ENCODE measurements at regions not wholly inside any gene's neighbourhood (a gene's known extent, or its start where the extent isn't known, plus 50 kb on each side); places are given as distances from the start of the nearest gene placed in this dataset.

DNA sequence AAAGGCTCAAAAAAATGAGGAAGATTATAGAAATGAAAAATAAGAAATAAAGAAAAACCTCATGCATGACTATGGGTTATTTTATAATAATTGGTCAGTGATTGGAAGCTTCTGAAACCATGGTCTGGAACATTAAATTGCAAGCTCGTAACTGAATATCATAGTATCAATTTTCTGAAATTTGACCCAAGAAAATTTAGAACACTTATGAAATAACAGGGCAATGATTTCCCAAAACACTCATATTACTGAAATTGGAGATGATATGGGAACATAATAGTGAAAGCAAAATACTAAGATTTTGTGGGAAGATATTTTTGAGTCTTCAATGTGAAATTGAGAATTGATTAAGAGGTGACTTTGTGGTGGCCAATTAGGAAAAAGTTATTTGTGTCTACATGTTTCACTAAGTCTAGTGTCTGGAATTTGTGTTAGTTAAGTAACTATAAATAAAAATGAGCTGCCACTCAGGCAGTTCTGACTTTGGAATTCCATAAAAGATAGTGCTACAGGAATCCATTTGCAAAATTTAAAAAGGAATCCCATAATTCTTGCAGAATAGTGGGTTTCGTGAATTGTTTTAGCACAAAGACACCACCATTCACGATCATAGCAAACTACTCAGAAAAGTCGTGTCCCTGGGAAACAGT lies 603.0 kb downstream of the LMO7 start:
- H3K9me3 Mint-ChIP-seq: no peaks in the 10 kb centered on the region
- ATAC-seq (no peak), DNase-seq (no peak)
- POLR2A ChIA-PET: no interaction called here
- H3K36me3 Mint-ChIP-seq (ENCODE audit: low read depth): no peaks in the 10 kb centered on the region
- H3K4me3 Mint-ChIP-seq: no peak overlapping the region
- no peaks in the 10 kb centered on the region for H3K27me3 Mint-ChIP-seq
- no peak overlapping the region for H3K27ac Mint-ChIP-seq
- TF ChIP-seq, protein P1, sequence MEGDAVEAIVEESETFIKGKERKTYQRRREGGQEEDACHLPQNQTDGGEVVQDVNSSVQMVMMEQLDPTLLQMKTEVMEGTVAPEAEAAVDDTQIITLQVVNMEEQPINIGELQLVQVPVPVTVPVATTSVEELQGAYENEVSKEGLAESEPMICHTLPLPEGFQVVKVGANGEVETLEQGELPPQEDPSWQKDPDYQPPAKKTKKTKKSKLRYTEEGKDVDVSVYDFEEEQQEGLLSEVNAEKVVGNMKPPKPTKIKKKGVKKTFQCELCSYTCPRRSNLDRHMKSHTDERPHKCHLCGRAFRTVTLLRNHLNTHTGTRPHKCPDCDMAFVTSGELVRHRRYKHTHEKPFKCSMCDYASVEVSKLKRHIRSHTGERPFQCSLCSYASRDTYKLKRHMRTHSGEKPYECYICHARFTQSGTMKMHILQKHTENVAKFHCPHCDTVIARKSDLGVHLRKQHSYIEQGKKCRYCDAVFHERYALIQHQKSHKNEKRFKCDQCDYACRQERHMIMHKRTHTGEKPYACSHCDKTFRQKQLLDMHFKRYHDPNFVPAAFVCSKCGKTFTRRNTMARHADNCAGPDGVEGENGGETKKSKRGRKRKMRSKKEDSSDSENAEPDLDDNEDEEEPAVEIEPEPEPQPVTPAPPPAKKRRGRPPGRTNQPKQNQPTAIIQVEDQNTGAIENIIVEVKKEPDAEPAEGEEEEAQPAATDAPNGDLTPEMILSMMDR (IDR thresholded peaks at IDR 0.05): no peak
- intact Hi-C loops (cut with micrococcal nuclease): no loop called here
- no peaks in the 10 kb centered on the region for H3K4me1 Mint-ChIP-seq (ENCODE audit: low read depth)
- CTCF ChIA-PET: interaction anchor here (0.6 kb wide), 1 partner anchor 369 kb away, joined by 3 read pairs; no protein-coding TSS in a partner anchor

DNA sequence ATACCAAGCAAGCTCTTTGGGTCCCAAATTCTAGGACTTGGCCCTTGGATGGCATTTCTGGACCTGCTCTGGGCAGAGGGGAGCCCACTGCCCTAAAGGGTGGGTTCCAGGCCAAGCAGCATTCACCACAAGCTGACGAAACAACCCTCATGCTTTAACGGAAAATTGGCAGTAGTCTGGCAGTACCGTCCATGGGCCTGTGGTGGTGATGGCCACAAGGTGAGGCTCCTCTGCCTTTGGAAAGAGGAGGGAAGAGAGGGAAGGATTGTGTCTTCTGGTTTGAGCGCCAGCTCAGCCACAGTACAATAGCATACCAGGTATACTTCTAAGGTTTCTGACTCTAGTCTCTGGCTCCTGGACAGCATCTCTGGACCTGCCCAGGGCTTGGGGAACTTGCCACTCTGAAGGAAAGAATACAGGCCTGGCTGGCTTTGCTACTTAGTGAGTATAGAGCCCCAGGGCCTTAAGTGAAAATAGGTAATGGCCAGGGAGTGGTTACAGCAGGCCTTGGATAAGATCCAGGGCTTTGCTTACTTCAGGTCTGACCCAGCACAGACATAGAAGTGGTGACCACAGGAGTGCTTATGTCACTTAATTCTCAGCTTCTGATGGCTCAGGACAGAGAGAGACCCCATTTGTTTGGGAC lies 595.5 kb downstream of the LMO7 start:
- ChIA-PET CTCF (no interaction called here), POLR2A (no interaction called here)

DNA sequence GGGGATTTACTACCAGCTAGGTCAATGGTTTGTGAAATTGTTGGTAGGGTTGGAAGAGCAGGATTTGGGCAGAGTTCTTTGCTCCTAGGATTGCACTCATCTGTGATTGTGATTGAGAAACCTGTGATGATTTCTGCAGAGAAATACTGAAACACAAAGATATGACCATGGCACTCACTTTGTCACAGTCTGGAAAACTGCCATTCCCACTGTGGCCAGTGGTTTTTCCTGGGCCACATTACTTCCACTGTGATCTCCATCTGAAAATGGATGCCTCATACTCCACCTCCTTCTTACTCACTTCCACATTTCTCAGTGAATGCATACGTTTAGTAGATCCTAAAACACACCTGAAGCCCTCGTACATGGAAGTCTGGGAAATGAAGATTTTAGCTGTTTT lies 593.2 kb downstream of the LMO7 start:
- TF ChIP-seq, protein P1 (IDR thresholded peaks at IDR 0.05): no peak
- Mint-ChIP-seq H3K27me3 (no peaks in the 10 kb centered on the region), H3K9me3 (no peaks in the 10 kb centered on the region), H3K27ac (no peak overlapping the region), H3K4me1 (ENCODE audit: low read depth) (no peaks in the 10 kb centered on the region), H3K4me3 (no peak overlapping the region), H3K36me3 (ENCODE audit: low read depth) (no peaks in the 10 kb centered on the region)
- DNase-seq: no peak
- no peak for ATAC-seq
- intact Hi-C loops (cut with micrococcal nuclease): no loop called here
- ChIA-PET CTCF (no interaction called here), POLR2A (no interaction called here)

More for the DNA sequence above, 595.5 kb downstream of the LMO7 start:
- no peak for DNase-seq
- intact Hi-C loops (cut with micrococcal nuclease): no loop called here
- Mint-ChIP-seq H3K36me3 (ENCODE audit: low read depth) (no peaks in the 10 kb centered on the region), H3K27ac (no peak overlapping the region), H3K4me1 (ENCODE audit: low read depth) (no peaks in the 10 kb centered on the region), H3K27me3 (no peaks in the 10 kb centered on the region), H3K9me3 (no peaks in the 10 kb centered on the region), H3K4me3 (no peak overlapping the region)
- TF ChIP-seq, protein P1 (IDR thresholded peaks at IDR 0.05): no peak
- no peak for ATAC-seq

DNA sequence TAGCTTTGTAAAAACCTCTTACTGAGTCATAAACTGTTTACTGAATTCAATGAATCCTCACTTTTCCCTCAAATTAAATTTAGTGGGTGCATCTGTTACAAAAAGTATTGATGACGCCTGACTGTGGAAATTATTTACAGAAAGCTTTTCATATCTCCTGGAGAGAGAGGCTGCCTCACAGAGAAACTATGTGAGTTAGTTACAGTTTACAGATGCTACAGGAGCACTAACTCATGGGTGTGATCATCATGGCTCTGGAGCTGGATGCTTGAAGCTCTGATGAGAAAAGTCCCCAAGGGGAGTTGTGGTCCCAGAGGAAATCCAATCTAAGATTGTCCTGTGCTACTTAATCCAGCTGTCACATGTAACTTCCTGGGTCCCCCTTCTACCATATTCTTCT lies 590.8 kb downstream of the LMO7 start:
- ChIA-PET POLR2A (no interaction called here), CTCF (no interaction called here)
- no peak for DNase-seq
- ATAC-seq: no peak
- intact Hi-C loops (cut with micrococcal nuclease): no loop called here
- no peaks in the 10 kb centered on the region for H3K36me3 Mint-ChIP-seq (ENCODE audit: low read depth)
- TF ChIP-seq, protein P1 (IDR thresholded peaks at IDR 0.05): no peak
- no peaks in the 10 kb centered on the region for H3K27me3 Mint-ChIP-seq
- H3K4me1 Mint-ChIP-seq (ENCODE audit: low read depth): no peaks in the 10 kb centered on the region
- no peak overlapping the region for H3K4me3 Mint-ChIP-seq
- no peaks in the 10 kb centered on the region for H3K9me3 Mint-ChIP-seq
- no peak overlapping the region for H3K27ac Mint-ChIP-seq

DNA sequence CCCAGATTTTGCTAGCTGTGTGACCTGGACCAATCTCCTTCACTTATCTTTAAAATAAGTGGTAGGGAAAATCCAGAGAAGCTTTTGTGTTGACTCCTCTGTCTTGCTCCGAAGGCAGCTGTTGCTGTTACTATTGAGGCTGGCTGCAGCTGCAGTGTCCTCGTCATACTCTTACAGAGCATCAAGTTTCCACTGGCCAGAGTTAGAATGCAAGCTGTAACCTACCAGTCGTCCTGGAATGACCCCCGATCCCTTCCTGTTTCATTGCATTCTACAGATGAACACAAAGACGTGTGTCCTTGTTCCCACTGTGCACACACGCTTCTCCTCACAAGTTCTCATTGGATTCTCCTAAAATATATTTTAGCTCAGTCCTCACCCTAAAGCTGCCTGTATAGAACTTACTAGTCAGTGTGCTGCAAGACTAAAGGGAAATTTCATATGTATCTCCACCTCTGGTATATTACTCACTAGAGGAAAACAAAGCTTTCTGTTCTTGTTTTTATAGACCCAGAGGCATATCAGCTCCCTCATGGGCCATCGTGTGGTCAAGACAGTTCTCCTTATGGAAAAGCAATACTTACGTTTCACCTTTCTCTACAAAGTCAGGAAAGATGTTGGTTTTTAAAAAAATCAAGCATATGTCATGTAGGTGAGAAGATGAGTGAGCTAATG lies 589.8 kb downstream of the LMO7 start:
- Mint-ChIP-seq H3K9me3 (no peaks in the 10 kb centered on the region), H3K4me1 (ENCODE audit: low read depth) (no peaks in the 10 kb centered on the region), H3K27me3 (no peaks in the 10 kb centered on the region), H3K27ac (no peak overlapping the region), H3K36me3 (ENCODE audit: low read depth) (no peaks in the 10 kb centered on the region), H3K4me3 (no peak overlapping the region)
- DNase-seq: no peak
- intact Hi-C loops (cut with micrococcal nuclease): no loop called here
- TF ChIP-seq, protein P1 (IDR thresholded peaks at IDR 0.05): no peak
- no peak for ATAC-seq
- ChIA-PET POLR2A (no interaction called here), CTCF (no interaction called here)
